Testis (tissue), 2 donors: ENCODE measurements at regions not wholly inside any gene's neighbourhood (a gene's known extent, or its start where the extent isn't known, plus 50 kb on each side); places are given as distances from the start of the nearest gene placed in this dataset.
A peak's percentile ranks its signal among the peaks of the same experiment; 100 is the strongest.

Experiments used
- DNase-seq: peaks from one replicate; pipeline ENCODE4 v3.0.0-alpha.2; 2019
- H3K27ac ChIP-seq, 2 donors: fragments of 200-600 bp; sonication (generic); one replicate each; pipeline ENCODE4 v1.5.1; 2019
- H3K27me3 ChIP-seq: fragments of 200-600 bp; sonication (generic); one replicate; pipeline ENCODE4 v1.5.1; 2019
- H3K36me3 ChIP-seq: fragments of 200-600 bp; sonication (generic); one replicate; pipeline ENCODE4 v1.5.1; 2017; ENCODE audit warnings: low read depth; ENCODE audit errors: missing control alignments
- H3K4me1 ChIP-seq: fragments of 200-600 bp; sonication (generic); one replicate; pipeline ENCODE4 v1.5.1; 2019
- H3K4me3 ChIP-seq, 2 donors: fragments of 200-600 bp; sonication (generic); one replicate each; pipeline ENCODE4 v1.5.1; 2017 to 2019
- H3K9me3 ChIP-seq: fragments of 200-600 bp; sonication (generic); one replicate; pipeline ENCODE4 v1.5.1; 2017
- CTCF ChIP-seq, 3 experiments: fragments of 450-650 bp in 2 of 3; fragments of 200-600 bp in 1 of 3; sonication (generic) in 1 of 3; IDR thresholded peaks; one replicate each; pipeline ENCODE4 v1.5.1; 2016 to 2019; ENCODE audit warnings: antibody characterized with exemption in 3 of 3, mild to moderate bottlenecking in 2 of 3, moderate library complexity in 1 of 3
- POLR2A ChIP-seq: fragments of 450-650 bp; IDR thresholded peaks from one replicate; pipeline ENCODE4 v1.6.1; 2017; ENCODE audit warnings: antibody characterized with exemption, mild to moderate bottlenecking, moderate library complexity
- WGBS, 2 donors: methylation state at CpG; one replicate each; pipeline ENCODE4 v1.1.5; 2018; 5-methylcytosine and 5-hydroxymethylcytosine counted together
- intact Hi-C: fragments of 100-400 bp; cut with DNase I; formaldehyde crosslinking; loops from one replicate; pipeline ENCODE4 v1.15.1; 2023; ENCODE audit warnings: low total_unique reads

- Histone ChIP-seq H3K4me1 (peaks cover 25% of the 10 kb centered on the region), H3K27me3 (no peaks in the 10 kb centered on the region), H3K4me3 (peak overlapping the region; percentile 86 to 97), H3K9me3 (no peaks in the 10 kb centered on the region), H3K36me3 (no peaks in the 10 kb centered on the region), H3K27ac (peak overlapping the region; percentile 97 to 98)
- intact Hi-C loops, result no loop called here
- DNase-seq, result peak; percentile 37
- TF ChIP-seq CTCF (IDR thresholded peaks at IDR 0.05) (no peak), POLR2A (no peak)
- 0% methylated on average over 7 to 34 of the region's 40 CpGs for WGBS, 2 donors
Observed at GRCh38 chr3:48088056-48088748, 72.0 kb upstream of the MAP4 start.

- H3K4me1 ChIP-seq, result peaks cover 25% of the 10 kb centered on the region
- H3K9me3 ChIP-seq, result no peaks in the 10 kb centered on the region
- H3K36me3 ChIP-seq, result no peaks in the 10 kb centered on the region
- TF ChIP-seq POLR2A (no peak), CTCF (IDR thresholded peaks at IDR 0.05) (no peak)
- H3K27me3 ChIP-seq, result no peaks in the 10 kb centered on the region
- intact Hi-C loops, result no loop called here
- no peak for DNase-seq
- H3K27ac ChIP-seq, result peak overlapping the region; percentile 97 to 98
- H3K4me3 ChIP-seq, result peak overlapping the region in 1 of 2 donors; percentile 97
Observed at GRCh38 chr3:48086705-48087104, 70.5 kb upstream of the MAP4 start.

- intact Hi-C loops, result no loop called here
- no peak for DNase-seq
- Histone ChIP-seq H3K27ac (peak overlapping the region in 1 of 2 donors; percentile 61), H3K9me3 (no peaks in the 10 kb centered on the region), H3K4me3 (no peak overlapping the region), H3K36me3 (no peaks in the 10 kb centered on the region), H3K4me1 (peaks cover 25% of the 10 kb centered on the region), H3K27me3 (no peaks in the 10 kb centered on the region)
- 51 to 59% methylated on average over 1 of the region's 1 CpG for WGBS, 2 donors
- TF ChIP-seq POLR2A (no peak), CTCF (IDR thresholded peaks at IDR 0.05) (no peak)
Observed at GRCh38 chr3:48084929-48085328, 68.7 kb upstream of the MAP4 start.

GRCh38 chr3:48084170-48084569 is 68.0 kb upstream of the MAP4 start:
- H3K27ac ChIP-seq, result peak overlapping the region in 1 of 2 donors; percentile 61
- no peaks in the 10 kb centered on the region for H3K27me3 ChIP-seq
- no peaks in the 10 kb centered on the region for H3K9me3 ChIP-seq
- no peaks in the 10 kb centered on the region for H3K36me3 ChIP-seq
- DNase-seq, result no peak
- peaks cover 25% of the 10 kb centered on the region for H3K4me1 ChIP-seq
- intact Hi-C loops, result no loop called here
- 64 to 65% methylated on average over 2 of the region's 2 CpGs for WGBS, 2 donors
- no peak overlapping the region for H3K4me3 ChIP-seq
- TF ChIP-seq POLR2A (no peak), CTCF (IDR thresholded peaks at IDR 0.05) (no peak)

- TF ChIP-seq CTCF (IDR thresholded peaks at IDR 0.05) (no peak), POLR2A (no peak)
- no peaks in the 10 kb centered on the region for H3K36me3 ChIP-seq
- WGBS, 2 donors, result 75 to 91% methylated on average over 4 of the region's 4 CpGs
- H3K9me3 ChIP-seq, result no peaks in the 10 kb centered on the region
- no peak overlapping the region for H3K4me3 ChIP-seq
- no peak for DNase-seq
- H3K4me1 ChIP-seq, result peaks cover 25% of the 10 kb centered on the region
- H3K27ac ChIP-seq, result no peak overlapping the region
- H3K27me3 ChIP-seq, result no peaks in the 10 kb centered on the region
- intact Hi-C loops, result no loop called here
Observed at GRCh38 chr3:48082580-48083184, 66.5 kb upstream of the MAP4 start.
